ENCODE measurements at regions not wholly inside any gene's neighbourhood (a gene's known extent, or its start where the extent isn't known, plus 50 kb on each side); places are given as distances from the start of the nearest gene placed in this dataset.

DNA sequence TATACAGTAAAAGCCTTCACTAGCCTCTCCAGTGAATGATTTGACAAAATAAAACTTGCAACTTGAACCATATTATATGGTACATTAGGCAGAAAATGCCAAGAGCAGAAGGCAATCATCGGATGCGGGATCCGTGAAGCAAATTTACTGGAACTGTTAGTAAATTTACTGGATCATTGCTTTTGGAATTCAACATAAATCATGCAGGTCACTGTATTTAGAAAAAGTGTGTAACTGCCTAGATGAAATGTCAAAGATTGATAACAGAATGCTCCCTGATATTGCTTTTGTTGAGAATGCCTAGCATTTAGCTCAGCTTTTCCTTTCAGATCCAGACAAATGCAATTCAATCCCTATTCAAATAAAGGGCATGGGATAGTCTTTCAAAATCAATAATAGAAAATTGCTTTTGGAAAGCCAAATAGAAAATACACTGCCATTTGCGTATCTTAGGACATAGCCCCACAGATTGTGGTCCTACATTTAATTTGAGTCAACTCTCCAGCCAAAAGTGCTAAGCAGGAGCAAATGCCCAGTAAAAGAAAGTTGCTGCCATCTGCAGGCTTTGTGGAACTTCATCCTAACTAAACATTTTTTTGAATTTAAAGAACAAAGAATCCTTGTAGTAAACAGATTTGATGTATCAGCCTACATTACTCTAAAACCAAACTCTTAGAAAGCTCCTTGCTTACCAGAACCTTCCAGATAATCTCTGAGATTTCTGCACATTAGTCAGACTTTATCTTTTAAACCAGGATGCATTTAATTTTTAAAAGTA lies 109.5 kb upstream of the HSF2 start:
- Histone ChIP-seq H3K4me3 (ENCODE audit: insufficient read depth, low read depth, low read length) (no peak overlapping the region), H3K36me3 (ENCODE audit: control insufficient read depth, insufficient read depth, low read length) (no peaks in the 10 kb centered on the region), H3K4me1 (ENCODE audit: control insufficient read depth, insufficient read depth, low read length) (no peaks in the 10 kb centered on the region), H3K27ac (ENCODE audit: insufficient read depth, low read depth, low read length, poor library complexity, severe bottlenecking) (no peak overlapping the region), H3K9me3 (ENCODE audit: control insufficient read depth, low read length) (no peaks in the 10 kb centered on the region), H3K27me3 (ENCODE audit: control insufficient read depth, insufficient read depth, low read length, poor library complexity, severe bottlenecking) (no peaks in the 10 kb centered on the region)
- 90 to 93% methylated on average over 4 of the region's 4 CpGs for WGBS, 2 experiments

DNA sequence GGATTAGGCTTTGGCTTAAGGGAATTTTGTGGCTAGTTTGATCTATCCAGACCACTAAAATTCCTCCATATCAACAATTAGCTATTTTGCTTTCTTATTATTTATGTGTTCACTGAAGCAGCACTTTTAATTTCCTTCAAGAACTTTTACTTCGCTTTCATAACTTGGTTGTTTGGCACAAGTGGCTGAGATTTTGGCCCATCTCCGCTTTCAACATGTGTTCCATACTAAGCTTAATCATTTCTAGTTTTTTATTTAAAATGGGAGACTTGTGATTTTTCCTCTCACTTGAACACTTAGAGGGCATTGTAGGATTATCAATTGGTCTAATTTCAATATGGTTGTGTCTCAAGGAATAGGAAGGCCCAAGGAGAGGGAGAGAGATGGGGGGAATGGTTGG lies 102.4 kb upstream of the HSF2 start:
- Histone ChIP-seq H3K27ac (ENCODE audit: insufficient read depth, low read depth, low read length, poor library complexity, severe bottlenecking) (no peak overlapping the region), H3K9me3 (ENCODE audit: control insufficient read depth, low read length) (no peaks in the 10 kb centered on the region), H3K4me3 (ENCODE audit: insufficient read depth, low read depth, low read length) (no peak overlapping the region), H3K4me1 (ENCODE audit: control insufficient read depth, insufficient read depth, low read length) (no peaks in the 10 kb centered on the region), H3K36me3 (ENCODE audit: control insufficient read depth, insufficient read depth, low read length) (no peaks in the 10 kb centered on the region), H3K27me3 (ENCODE audit: control insufficient read depth, insufficient read depth, low read length, poor library complexity, severe bottlenecking) (no peaks in the 10 kb centered on the region)
- 94 to 100% methylated on average over 2 of the region's 2 CpGs for WGBS, 2 experiments

DNA sequence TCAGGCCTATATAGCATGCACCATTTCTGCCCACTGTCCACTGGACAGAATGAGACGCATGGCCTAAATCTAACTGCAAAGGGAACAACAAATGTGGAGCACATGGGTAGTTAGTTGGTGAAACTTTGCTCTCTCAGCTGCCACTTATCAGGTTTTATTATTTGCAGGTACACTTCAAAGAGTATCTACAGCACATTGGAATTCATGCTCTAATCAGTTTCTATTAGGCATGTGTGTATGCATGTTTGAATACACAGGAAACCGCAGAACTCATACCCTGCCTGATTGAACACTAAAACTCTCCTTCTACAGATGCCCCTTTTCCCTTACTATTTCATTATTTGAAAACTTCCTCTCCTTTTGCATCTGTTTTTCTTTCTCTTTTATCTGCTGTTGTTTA lies 97.4 kb upstream of the HSF2 start:
- no peak overlapping the region for H3K27ac ChIP-seq (ENCODE audit: insufficient read depth, low read depth, low read length, poor library complexity, severe bottlenecking)
- no peaks in the 10 kb centered on the region for H3K4me1 ChIP-seq (ENCODE audit: control insufficient read depth, insufficient read depth, low read length)
- H3K36me3 ChIP-seq (ENCODE audit: control insufficient read depth, insufficient read depth, low read length) = no peaks in the 10 kb centered on the region
- H3K27me3 ChIP-seq (ENCODE audit: control insufficient read depth, insufficient read depth, low read length, poor library complexity, severe bottlenecking) = no peaks in the 10 kb centered on the region
- no peak overlapping the region for H3K4me3 ChIP-seq (ENCODE audit: insufficient read depth, low read depth, low read length)
- 96 to 97% methylated on average over 2 of the region's 2 CpGs for WGBS, 2 experiments
- no peaks in the 10 kb centered on the region for H3K9me3 ChIP-seq (ENCODE audit: control insufficient read depth, low read length)

DNA sequence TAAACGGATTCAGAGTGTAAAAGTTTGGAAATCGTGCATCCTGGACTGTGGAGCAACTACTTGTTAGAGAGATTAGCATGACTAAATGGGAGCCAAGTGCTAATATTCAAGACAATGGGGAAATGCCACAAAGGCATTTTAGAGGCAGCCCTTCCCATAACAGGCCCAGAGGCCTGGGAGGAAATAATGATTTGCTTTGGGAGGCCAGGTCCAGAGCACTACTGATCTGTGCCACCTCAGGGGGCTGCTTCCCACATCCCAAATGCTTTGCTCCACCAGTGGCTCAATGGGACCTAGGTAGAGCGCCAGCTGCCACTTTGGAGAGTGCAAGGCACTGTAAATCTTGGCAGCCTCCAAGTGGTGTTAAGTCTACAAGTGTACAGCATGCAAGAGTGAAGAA lies 91.9 kb upstream of the HSF2 start:
- Histone ChIP-seq H3K4me1 (ENCODE audit: control insufficient read depth, insufficient read depth, low read length) (no peaks in the 10 kb centered on the region), H3K27me3 (ENCODE audit: control insufficient read depth, insufficient read depth, low read length, poor library complexity, severe bottlenecking) (no peaks in the 10 kb centered on the region), H3K27ac (ENCODE audit: insufficient read depth, low read depth, low read length, poor library complexity, severe bottlenecking) (no peak overlapping the region), H3K36me3 (ENCODE audit: control insufficient read depth, insufficient read depth, low read length) (no peaks in the 10 kb centered on the region), H3K4me3 (ENCODE audit: insufficient read depth, low read depth, low read length) (no peak overlapping the region), H3K9me3 (ENCODE audit: control insufficient read depth, low read length) (no peaks in the 10 kb centered on the region)
- 89 to 95% methylated on average over 3 of the region's 3 CpGs for WGBS, 2 experiments

DNA sequence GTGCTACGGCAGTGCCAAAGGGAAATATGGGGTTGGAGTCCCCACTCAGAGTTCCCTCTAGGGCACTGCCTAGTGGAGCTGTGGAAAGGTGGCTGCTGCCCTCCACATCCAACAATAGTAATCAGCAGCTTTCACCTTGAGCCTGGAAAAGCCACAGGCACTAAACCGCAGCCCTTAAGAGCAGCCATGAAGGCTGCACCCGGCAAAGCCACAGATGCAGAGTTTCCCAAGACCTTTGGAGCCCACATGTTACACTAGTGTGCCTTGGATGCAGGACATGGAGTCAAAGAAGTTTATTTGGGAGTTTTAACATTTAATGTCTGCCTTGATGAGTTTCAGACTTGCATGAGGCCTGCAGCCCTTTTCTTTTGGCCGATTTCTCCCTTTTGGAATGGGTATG lies 91.4 kb upstream of the HSF2 start:
- Histone ChIP-seq H3K9me3 (ENCODE audit: control insufficient read depth, low read length) (no peaks in the 10 kb centered on the region), H3K36me3 (ENCODE audit: control insufficient read depth, insufficient read depth, low read length) (no peaks in the 10 kb centered on the region), H3K4me3 (ENCODE audit: insufficient read depth, low read depth, low read length) (no peak overlapping the region), H3K4me1 (ENCODE audit: control insufficient read depth, insufficient read depth, low read length) (no peaks in the 10 kb centered on the region), H3K27me3 (ENCODE audit: control insufficient read depth, insufficient read depth, low read length, poor library complexity, severe bottlenecking) (no peaks in the 10 kb centered on the region), H3K27ac (ENCODE audit: insufficient read depth, low read depth, low read length, poor library complexity, severe bottlenecking) (no peak overlapping the region)
- WGBS, 2 experiments = 91 to 95% methylated on average over 3 to 4 of the region's 4 CpGs

DNA sequence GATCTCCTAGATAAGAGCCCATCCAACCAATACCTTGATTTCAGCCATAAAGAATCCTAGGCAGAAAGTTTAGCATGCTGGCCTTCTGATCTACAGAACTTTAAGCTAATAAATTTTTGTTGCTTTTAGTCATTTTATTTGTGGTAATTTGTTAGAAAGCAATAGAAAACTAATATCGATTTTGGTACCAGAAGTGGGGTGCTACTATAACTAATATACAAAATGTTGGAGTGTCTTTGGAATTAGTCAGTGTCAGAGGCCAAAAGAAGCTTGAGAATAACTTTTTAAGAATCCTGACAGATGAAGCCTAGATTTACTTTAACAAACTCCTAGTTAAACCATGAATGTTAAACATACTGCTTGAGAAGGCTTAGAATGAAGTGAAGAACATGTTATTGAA lies 83.6 kb upstream of the HSF2 start:
- Histone ChIP-seq H3K36me3 (ENCODE audit: control insufficient read depth, insufficient read depth, low read length) (no peaks in the 10 kb centered on the region), H3K27ac (ENCODE audit: insufficient read depth, low read depth, low read length, poor library complexity, severe bottlenecking) (no peak overlapping the region), H3K27me3 (ENCODE audit: control insufficient read depth, insufficient read depth, low read length, poor library complexity, severe bottlenecking) (no peaks in the 10 kb centered on the region), H3K9me3 (ENCODE audit: control insufficient read depth, low read length) (peaks cover 3% of the 10 kb centered on the region), H3K4me3 (ENCODE audit: insufficient read depth, low read depth, low read length) (no peak overlapping the region), H3K4me1 (ENCODE audit: control insufficient read depth, insufficient read depth, low read length) (no peaks in the 10 kb centered on the region)
- 83 to 88% methylated on average over 1 of the region's 1 CpG for WGBS, 2 experiments

DNA sequence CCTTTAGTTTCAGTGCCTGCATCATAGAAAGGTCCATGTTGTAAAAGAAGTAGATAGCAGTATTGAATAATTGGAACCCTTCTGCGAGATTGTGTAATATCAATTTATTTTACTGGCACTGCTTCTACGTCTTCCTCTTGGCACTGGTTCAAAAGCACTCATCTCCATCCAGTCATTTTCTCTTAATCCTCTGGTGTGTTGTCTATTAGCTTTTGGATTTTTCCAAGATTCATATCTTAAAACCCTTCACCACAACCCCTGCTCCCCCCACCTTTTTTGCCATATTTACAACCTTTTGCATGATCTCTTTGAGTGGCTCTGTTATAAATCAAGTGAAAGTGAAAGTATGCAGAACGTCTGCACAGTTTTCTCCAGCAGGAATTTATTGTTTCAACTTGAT lies 76.6 kb upstream of the HSF2 start:
- H3K4me1 ChIP-seq (ENCODE audit: control insufficient read depth, insufficient read depth, low read length) = no peaks in the 10 kb centered on the region
- H3K4me3 ChIP-seq (ENCODE audit: insufficient read depth, low read depth, low read length) = no peak overlapping the region
- no peaks in the 10 kb centered on the region for H3K9me3 ChIP-seq (ENCODE audit: control insufficient read depth, low read length)
- no peak overlapping the region for H3K27ac ChIP-seq (ENCODE audit: insufficient read depth, low read depth, low read length, poor library complexity, severe bottlenecking)
- WGBS, 2 experiments = 93% methylated on average over 3 of the region's 3 CpGs
- H3K36me3 ChIP-seq (ENCODE audit: control insufficient read depth, insufficient read depth, low read length) = no peaks in the 10 kb centered on the region
- H3K27me3 ChIP-seq (ENCODE audit: control insufficient read depth, insufficient read depth, low read length, poor library complexity, severe bottlenecking) = no peaks in the 10 kb centered on the region

DNA sequence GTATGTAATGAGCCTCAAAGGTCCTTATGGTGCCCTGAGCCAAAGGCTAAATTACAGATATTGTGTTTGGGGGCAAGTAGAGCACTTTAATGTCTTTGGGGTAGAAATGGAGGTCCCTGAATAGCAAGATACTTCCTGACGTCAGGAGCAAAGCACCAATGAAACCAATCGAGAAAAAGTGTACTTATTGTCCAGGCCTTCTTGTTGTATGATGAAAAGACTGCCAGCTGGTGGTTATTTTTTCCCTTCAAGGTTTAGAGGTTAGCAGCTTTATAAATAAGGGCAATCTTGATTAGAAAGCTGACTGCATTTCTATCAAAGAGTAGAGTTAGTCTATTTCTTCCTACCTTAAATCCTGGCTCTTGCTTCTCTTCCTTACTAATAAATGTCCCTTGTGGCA lies 76.1 kb upstream of the HSF2 start:
- H3K36me3 ChIP-seq (ENCODE audit: control insufficient read depth, insufficient read depth, low read length) = no peaks in the 10 kb centered on the region
- no peaks in the 10 kb centered on the region for H3K27me3 ChIP-seq (ENCODE audit: control insufficient read depth, insufficient read depth, low read length, poor library complexity, severe bottlenecking)
- H3K27ac ChIP-seq (ENCODE audit: insufficient read depth, low read depth, low read length, poor library complexity, severe bottlenecking) = no peak overlapping the region
- H3K4me3 ChIP-seq (ENCODE audit: insufficient read depth, low read depth, low read length) = no peak overlapping the region
- no peaks in the 10 kb centered on the region for H3K4me1 ChIP-seq (ENCODE audit: control insufficient read depth, insufficient read depth, low read length)
- 89 to 91% methylated on average over 2 of the region's 2 CpGs for WGBS, 2 experiments
- H3K9me3 ChIP-seq (ENCODE audit: control insufficient read depth, low read length) = no peaks in the 10 kb centered on the region

DNA sequence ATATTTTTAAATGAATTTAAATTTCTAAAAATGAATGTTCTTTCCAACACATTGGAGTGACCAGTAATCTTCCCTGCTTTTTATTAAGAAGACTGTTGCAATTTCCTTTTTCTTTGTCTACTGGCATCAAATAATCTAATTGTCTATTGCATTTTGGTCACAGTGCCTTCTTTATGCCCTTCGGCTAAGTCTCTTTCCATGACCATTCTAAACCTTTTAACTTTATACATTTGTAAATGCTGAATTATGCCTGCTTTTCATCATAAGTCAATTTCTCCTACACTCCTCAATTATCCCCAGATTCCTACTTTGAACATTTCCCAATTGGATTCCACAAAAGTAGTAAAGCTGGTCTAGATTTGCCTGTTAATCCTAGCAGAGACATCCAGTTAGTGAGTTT lies 69.1 kb upstream of the HSF2 start:
- Histone ChIP-seq H3K4me3 (ENCODE audit: insufficient read depth, low read depth, low read length) (no peak overlapping the region), H3K4me1 (ENCODE audit: control insufficient read depth, insufficient read depth, low read length) (no peaks in the 10 kb centered on the region), H3K27ac (ENCODE audit: insufficient read depth, low read depth, low read length, poor library complexity, severe bottlenecking) (no peak overlapping the region), H3K36me3 (ENCODE audit: control insufficient read depth, insufficient read depth, low read length) (no peaks in the 10 kb centered on the region), H3K9me3 (ENCODE audit: control insufficient read depth, low read length) (no peaks in the 10 kb centered on the region), H3K27me3 (ENCODE audit: control insufficient read depth, insufficient read depth, low read length, poor library complexity, severe bottlenecking) (no peaks in the 10 kb centered on the region)
- WGBS, 2 experiments = 30 to 65% methylated on average over 1 of the region's 1 CpG

DNA sequence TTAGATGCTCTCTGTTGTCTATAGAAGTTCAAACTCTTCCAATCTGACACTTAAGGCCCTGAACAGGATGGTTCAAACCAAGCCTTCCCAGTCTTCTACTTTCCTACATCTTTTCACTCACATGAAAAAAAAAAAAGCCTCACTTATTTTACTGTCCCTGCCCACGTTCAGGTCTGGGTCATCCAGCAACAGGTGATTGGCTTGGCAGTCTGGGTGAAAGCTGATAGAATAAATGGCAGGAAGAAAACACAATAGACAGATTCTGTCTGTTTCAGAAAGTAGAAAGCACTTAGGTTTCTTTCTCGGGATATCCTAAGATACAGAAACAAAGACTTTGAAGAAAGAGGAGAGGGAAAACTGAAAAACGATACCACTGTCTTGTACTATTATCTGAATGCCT lies 61.8 kb upstream of the HSF2 start:
- H3K4me3 ChIP-seq (ENCODE audit: insufficient read depth, low read depth, low read length) = no peak overlapping the region
- H3K9me3 ChIP-seq (ENCODE audit: control insufficient read depth, low read length) = no peaks in the 10 kb centered on the region
- H3K4me1 ChIP-seq (ENCODE audit: control insufficient read depth, insufficient read depth, low read length) = no peaks in the 10 kb centered on the region
- no peaks in the 10 kb centered on the region for H3K36me3 ChIP-seq (ENCODE audit: control insufficient read depth, insufficient read depth, low read length)
- no peak overlapping the region for H3K27ac ChIP-seq (ENCODE audit: insufficient read depth, low read depth, low read length, poor library complexity, severe bottlenecking)
- 81 to 86% methylated on average over 3 of the region's 3 CpGs for WGBS, 2 experiments
- no peaks in the 10 kb centered on the region for H3K27me3 ChIP-seq (ENCODE audit: control insufficient read depth, insufficient read depth, low read length, poor library complexity, severe bottlenecking)

DNA sequence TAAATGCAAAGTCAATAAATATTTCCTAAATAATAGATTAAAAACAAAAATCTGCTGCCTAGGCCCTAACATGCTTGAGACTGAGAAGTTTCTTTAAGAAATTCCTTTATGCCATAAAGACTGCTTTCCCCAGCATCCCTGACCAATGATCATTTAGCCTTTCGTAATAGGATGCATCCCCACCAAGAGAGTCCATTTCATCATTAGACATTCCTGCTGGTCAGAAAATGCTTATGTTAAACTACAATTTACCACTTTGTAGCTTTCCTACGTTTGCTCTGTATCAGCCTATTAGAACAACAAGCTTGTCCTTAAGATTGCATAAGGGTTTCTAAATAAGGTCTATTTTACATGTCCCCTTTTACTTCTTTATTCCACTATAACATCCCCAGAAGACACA lies 59.8 kb upstream of the HSF2 start:
- 41 to 44% methylated on average over 2 of the region's 2 CpGs for WGBS, 2 experiments
- Histone ChIP-seq H3K27ac (ENCODE audit: insufficient read depth, low read depth, low read length, poor library complexity, severe bottlenecking) (no peak overlapping the region), H3K36me3 (ENCODE audit: control insufficient read depth, insufficient read depth, low read length) (no peaks in the 10 kb centered on the region), H3K27me3 (ENCODE audit: control insufficient read depth, insufficient read depth, low read length, poor library complexity, severe bottlenecking) (no peaks in the 10 kb centered on the region), H3K4me1 (ENCODE audit: control insufficient read depth, insufficient read depth, low read length) (no peaks in the 10 kb centered on the region), H3K9me3 (ENCODE audit: control insufficient read depth, low read length) (no peaks in the 10 kb centered on the region), H3K4me3 (ENCODE audit: insufficient read depth, low read depth, low read length) (no peak overlapping the region)
